GM21619 (cell line): ENCODE measurements at regions not wholly inside any gene's neighbourhood (a gene's known extent, or its start where the extent isn't known, plus 50 kb on each side); places are given as distances from the start of the nearest gene placed in this dataset.

ENCODE experiments used
- ATAC-seq: cut with Tn5 transposase; IDR thresholded peaks from one replicate; pipeline ENCODE4 v1.9.1; 2021; ENCODE audit not compliant: unreplicated experiment

GRCh38 chr6:114471450-114471849, 128.6 kb upstream of the HS3ST5 start:
- ATAC-seq, result no peak

- no peak for ATAC-seq
Observed at GRCh38 chr6:114467931-114468330, 125.1 kb upstream of the HS3ST5 start.

DNA sequence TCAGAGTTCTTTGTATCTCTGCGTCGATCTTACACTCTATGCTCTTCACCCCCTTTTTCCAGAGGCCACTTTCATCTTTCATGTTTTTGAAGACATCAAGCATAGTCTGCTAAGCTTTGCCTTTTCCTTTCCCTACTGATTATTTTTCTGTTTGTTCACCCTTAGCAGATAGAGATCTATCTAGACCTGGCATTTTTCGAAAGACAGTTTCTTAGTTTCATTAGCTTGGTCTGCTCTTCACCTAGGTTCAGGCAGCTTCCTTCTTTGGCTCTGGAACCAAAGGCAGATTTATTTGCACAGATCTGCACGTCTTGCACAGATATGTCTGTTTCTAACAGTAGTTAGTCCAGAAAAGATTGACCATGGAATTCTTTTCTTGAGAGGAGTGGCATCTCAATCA, 122.7 kb upstream of the HS3ST5 start:
- ATAC-seq, result no peak

DNA sequence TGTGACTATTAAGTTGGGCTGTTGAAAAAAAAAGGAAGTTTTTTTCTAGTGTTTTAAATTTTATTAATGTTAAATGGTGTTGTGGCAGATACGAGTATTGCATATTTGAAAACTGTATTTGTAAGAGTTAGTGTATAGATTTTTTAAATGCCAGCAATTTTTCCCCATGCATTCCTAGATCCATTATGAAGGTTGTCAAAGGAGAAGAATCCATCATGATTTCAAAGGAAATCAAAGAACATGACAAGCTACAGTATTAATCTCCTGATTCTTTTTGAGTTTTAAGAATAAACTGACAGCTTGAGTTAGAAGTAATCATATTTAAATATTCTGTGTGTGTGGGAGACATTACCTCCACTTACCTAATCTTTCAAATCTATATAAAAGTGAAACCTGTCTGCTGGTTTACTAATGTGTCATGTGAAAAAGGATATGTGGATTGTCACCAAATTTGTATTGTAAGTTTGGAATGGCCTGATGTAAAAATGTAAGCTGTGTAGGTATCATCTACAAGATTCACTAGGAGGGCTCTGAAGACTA, 111.0 kb upstream of the HS3ST5 start:
- no peak for ATAC-seq

GRCh38 chr6:114452785-114453401, 110.1 kb upstream of the HS3ST5 start:
- no peak for ATAC-seq

GRCh38 chr6:114450631-114451030, 107.8 kb upstream of the HS3ST5 start:
- no peak for ATAC-seq

GRCh38 chr6:114449659-114450058, 106.8 kb upstream of the HS3ST5 start:
- no peak for ATAC-seq

DNA sequence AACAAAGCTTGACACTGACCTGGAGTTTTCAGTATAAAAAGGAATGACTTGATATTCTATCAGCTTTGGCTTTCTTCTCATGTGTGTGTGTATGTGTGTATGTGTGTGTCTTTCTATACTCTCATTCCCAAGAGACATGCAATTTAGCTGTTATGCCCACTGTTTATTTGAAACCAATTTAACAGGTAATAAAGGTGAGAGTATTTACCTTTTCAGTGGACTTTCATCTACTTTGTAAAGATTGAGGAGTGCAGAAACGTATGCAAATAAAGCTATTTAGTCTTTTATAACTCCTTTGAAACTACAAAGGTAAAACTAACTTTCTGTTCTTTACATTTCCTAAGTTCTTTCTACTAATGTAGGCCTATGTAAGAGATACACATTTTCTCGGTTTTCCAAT, 103.5 kb upstream of the HS3ST5 start:
- no peak for ATAC-seq

DNA sequence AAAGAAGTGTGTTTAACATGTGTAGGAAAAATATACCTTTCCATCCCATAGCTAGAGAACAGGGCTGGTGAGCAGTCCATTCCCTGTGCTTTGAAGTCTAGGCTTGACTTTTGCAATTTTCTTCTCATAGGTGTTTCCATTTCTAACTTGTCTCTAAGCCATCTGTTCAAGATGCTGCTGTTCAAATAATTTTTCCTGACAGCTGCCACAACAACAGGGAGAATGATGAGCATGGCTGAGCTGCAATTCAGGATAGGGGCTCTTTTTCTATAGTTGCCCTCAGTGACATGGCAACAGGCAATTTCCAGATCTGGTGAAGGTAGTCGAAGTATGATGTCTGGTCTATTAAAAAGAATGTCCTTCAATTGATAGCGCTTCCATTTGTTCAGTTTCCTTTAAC, 103.0 kb upstream of the HS3ST5 start:
- ATAC-seq, result no peak

- no peak for ATAC-seq
Observed at GRCh38 chr6:114439411-114439810, 96.6 kb upstream of the HS3ST5 start.

DNA sequence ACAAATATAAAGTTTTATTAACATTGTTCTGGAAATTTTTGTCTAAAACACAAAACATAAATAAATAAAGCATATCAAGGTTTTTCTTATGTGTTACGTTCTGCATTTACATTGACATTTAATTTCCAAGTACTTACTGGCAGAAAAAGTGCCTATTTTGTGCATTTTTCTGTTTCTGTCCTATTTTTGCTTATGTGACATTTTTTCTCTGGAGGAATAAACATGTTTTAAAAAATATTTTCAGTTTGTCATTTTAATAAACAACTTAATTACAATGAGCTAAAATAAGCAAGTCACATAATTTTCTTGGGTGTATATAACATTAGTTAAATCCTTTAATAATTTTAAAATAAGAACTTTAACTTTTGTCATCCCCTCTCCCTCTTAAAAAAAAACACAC, 94.4 kb upstream of the HS3ST5 start:
- no peak for ATAC-seq

DNA sequence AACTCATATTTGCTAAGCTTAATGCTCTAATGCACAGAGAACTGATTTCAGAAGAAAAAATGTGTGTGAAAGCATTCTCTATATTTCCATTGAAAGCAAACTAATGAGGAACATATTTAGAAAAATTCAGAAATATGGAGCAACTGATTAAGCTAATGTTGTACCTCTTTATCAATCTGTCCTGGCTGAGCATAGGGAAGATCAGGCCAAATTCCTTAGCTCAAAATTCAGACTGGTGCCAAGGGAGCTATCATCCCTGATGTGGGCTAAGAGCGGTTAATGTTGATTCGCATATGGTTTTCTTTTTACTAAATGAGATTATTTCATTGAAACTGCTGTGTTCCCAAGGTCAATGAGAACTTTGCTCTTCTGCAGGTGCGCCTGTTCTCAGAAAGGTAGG, 93.9 kb upstream of the HS3ST5 start:
- ATAC-seq, result no peak

DNA sequence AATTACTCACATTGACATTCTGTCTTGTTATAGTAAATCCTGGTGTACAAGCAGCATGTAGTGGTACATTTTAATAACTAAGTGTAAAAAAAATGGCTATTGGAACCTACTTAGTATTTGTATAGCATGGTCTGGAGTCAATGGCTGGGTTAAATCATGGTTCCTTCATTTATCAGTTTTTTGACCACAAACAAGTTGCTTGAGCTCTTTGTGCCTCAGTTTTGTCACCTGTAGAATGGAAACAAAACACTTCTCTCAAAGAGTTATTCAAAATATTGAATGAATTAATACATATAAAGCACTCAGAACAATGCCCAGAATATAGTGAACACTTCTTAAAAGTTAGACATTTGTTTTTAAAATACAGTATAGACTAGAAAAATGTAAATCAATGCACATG, 93.2 kb upstream of the HS3ST5 start:
- ATAC-seq, result no peak

DNA sequence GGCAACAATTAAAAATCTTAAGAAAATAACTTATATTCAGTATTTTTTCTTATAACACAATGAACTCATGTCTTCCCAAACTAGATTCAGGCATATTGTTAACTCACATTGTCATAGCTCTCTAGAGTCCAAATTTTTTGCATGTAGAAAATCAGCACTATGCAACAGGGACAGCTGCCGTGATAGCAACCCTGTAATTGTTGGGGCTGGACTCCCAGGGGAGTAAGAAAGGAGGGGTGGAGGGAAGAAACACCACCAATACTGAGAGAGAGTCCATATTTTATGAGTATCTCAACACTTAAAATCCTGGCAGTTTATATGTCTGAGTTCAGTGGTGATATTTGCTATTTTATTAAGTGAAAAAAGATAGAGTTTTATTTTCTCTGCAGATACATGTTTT, 89.6 kb upstream of the HS3ST5 start:
- no peak for ATAC-seq

DNA sequence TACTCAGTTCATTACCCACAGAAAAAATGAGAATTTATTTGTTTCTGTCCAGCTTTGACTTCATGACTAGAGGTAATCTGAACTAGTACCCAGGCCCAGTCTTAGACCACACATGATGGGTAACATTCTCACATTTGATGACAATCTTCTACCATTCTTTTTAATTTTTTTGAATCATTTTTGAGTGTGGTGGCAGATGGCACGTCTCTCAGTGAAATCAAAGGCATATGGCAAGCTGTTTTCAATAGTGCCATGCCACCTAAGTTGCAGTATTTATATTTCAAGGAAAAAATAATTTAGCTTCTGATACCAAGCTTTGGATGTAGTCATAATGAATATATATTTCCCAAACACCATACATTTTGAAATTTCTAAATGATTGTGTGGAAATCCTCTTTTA, 88.8 kb upstream of the HS3ST5 start:
- no peak for ATAC-seq

DNA sequence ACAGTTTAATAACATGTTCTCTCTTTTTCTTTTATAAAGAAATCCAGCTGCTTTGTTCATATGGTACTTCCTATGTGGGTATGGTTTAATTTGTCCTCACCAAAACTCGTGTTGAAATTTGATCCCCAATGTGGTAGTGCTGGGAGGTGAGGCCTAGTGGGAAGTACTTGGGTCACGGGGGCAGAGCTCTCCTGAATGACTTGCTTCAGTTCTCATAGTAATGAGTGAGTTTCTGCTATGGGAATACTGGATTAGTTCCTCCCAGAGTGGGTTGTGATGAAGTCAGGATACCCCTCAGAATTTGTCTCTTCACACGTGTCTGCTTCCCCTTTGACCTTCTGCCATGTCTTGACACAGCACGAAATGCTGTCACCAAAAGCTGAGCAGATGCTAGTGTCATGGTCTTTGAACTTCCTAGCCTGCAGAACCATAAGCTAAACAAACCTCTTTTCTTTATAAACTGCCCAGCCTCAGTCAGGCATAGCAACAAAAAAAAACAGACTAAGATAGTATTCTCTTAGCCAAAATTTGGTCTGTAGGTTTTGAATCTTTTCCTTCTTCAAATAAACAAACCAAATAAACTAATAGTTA, 87.8 kb upstream of the HS3ST5 start:
- ATAC-seq, result no peak

DNA sequence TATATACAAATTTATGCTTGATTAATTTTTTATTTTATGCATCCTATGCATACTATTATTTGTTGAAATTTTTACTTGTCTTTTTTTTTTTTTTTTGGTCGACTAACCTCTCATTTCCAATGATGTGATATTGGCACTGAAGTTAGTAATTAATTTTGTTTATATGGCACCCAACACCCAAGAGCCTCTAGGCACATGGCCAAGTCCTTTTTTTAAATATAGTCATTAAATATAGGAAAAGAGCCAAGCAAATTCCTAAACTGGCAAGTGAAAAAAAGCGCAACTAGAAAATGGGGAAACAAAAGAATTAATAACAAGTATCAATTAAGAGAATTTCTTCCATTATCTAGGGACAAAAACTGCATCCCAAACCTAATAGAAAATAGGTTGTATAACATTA, 85.5 kb upstream of the HS3ST5 start:
- ATAC-seq, result no peak

GRCh38 chr6:114421199-114421598, 78.4 kb upstream of the HS3ST5 start:
- no peak for ATAC-seq

GRCh38 chr6:114419175-114419574, 76.4 kb upstream of the HS3ST5 start:
- ATAC-seq, result peak; percentile 97

DNA sequence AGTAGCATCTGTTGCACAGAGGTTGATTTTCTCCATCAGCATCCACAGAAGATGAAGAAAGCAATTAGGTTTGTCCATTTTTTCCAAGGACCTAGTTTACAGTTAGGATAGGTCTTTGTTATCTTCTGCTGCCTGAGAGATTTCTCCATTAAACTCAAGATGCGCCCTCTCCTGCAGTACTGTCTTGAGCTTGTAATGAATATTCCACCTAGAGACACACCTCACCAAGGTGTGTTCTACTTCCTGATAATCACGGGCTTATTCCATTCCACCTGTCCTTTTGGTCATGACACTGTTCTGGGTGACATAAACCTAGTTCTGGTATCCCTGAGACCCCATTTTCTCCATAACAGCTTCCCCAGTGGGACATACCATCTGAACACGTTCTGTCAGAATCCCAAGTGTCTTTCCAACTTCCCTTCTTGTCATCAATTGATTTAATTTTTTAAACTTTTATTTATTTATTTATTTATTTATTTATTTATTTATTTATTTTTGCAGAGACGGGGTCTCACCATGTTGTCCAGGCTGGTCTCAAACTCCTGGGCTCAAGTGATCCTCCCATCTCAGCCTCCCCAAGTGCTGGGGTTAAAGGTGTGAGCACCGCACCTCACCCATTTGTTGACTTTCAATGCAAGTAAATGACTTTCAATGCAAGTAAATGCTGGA, 75.6 kb upstream of the HS3ST5 start:
- no peak for ATAC-seq

DNA sequence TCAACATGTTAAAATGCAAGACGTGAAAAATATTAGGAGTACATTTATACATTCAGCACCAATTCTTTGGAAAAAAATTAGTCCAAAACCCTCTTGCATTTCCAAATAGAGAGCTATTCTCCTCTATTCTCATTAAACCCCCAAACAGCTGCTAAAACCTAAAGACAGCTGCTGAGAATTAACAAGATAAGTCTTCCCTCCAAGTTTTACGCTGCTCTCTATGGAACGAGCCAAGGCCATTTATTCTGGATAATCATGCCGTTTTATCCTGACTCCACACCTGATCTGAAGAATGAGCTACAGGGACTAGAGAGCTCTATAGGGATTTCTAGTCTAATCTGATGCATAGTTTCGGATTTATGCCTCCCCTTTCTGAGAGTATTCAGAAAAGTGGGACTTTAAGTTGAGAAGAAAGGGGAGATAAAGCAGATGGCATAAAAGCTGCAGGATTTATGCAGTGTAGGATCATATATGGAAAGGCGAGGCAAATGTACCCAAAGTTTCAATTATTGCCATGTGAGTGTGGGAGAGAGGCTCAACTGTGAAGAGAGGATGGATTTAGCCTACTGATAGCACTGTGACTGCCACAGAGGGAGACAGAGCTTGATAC, 64.7 kb upstream of the HS3ST5 start:
- no peak for ATAC-seq

DNA sequence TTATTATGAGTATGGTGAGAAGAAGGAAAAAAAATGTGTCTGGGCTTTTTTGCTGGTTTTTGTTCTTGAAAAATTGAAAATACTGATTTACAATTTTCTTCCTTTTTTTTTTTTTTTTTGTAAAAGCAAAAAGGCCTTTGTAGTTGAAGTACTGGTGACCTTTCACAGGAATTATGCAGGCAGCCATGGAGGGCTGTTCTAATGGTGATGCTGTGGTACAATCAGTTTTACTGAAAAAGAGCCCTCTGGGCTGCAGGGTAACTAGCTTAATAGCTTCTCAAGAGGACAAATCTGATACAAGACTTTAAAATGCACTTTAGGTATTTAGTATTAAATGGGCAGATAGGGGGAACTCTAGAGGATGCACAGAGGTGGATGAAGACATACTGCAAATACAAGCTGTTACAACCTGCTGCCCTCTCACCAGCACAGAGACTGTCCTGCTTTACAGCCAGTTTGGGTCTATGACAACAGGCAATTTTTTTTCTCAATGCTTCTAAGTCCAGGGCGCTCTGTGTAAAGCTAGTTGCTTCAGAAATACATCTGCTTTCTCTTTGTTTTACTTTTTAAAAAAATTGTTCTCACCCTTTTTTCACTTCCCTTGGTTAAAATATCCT, 61.6 kb upstream of the HS3ST5 start:
- ATAC-seq, result no peak
